ENCODE measurements at regions not wholly inside any gene's neighbourhood (a gene's known extent, or its start where the extent isn't known, plus 50 kb on each side); places are given as distances from the start of the nearest gene placed in this dataset.
A peak's percentile ranks its signal among the peaks of the same experiment; 100 is the strongest.

DNA sequence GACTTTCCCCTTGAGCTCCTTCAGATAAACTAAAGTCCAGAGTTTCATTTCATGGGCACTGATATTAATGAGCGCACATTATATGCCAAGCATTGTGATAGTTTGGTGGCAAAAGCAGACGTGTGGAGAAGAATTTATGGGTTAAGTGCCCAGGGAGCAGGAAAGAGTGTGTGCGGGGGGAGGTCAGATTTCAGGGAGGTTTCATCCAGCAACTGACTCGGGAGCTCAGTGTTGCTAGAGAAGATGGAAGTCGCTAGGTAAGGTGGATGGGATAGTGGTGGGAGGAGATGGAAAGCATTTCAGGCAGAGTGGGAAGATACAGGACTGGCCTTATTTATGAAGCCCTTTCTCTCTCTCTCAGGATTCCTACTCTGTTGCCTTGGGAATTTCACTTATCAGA is 223.0 kb downstream of the SNX10 start:
- TF ChIP-seq, protein P1, sequence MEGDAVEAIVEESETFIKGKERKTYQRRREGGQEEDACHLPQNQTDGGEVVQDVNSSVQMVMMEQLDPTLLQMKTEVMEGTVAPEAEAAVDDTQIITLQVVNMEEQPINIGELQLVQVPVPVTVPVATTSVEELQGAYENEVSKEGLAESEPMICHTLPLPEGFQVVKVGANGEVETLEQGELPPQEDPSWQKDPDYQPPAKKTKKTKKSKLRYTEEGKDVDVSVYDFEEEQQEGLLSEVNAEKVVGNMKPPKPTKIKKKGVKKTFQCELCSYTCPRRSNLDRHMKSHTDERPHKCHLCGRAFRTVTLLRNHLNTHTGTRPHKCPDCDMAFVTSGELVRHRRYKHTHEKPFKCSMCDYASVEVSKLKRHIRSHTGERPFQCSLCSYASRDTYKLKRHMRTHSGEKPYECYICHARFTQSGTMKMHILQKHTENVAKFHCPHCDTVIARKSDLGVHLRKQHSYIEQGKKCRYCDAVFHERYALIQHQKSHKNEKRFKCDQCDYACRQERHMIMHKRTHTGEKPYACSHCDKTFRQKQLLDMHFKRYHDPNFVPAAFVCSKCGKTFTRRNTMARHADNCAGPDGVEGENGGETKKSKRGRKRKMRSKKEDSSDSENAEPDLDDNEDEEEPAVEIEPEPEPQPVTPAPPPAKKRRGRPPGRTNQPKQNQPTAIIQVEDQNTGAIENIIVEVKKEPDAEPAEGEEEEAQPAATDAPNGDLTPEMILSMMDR (IDR thresholded peaks at IDR 0.05; ENCODE audit: extremely low read depth, missing control alignments), result no peak
- DNase-seq (ENCODE audit: low spot score), result no peak

DNA sequence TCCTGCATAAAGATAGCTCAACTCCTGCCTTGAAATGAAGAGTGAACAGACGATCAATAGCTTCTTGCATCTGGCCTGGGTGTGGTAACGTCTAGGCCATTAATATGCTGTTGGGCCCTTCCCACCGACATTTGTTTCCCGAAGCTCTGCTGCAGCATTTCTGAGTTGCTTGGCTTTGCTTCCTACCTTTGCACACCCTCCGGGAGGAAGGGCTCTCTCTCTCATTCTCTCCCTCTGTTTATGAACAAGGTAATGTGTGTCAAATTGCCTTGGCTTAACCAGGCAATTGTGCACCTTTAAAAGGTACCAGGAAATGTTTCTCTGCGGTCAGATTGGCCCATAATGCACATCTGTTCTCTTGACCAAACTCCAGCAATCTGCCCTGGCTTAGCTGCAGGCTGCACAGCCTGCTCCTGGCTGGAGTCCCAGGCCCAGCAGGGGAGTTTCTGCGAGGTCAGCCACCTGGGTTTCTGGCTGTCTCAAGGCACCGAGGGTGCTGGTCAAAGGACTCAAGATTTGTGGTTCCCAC is 223.7 kb downstream of the SNX10 start:
- TF ChIP-seq, protein P1 (IDR thresholded peaks at IDR 0.05; ENCODE audit: extremely low read depth, missing control alignments), result no peak
- no peak for DNase-seq (ENCODE audit: low spot score)

DNA sequence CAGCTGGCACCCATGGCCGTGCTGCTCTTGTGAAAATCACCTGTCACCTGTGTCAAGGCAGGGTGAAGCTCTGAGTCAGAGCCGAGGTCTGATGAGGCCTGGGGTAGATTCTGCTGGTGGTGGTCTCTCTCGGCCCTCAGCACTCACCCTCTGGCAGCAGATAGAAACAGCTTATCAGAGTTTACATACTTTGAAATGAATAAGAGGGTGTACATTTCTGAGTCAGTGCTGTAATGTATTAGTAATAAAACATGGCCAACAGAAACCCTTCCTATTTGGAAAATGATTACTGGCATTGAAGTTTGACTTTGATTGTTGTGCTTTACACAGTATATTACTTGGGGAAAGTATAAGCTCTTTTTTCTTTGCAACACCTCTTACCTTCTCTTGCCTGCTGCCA is 228.8 kb downstream of the SNX10 start:
- TF ChIP-seq, protein P1 (IDR thresholded peaks at IDR 0.05; ENCODE audit: extremely low read depth, missing control alignments), result no peak

DNA sequence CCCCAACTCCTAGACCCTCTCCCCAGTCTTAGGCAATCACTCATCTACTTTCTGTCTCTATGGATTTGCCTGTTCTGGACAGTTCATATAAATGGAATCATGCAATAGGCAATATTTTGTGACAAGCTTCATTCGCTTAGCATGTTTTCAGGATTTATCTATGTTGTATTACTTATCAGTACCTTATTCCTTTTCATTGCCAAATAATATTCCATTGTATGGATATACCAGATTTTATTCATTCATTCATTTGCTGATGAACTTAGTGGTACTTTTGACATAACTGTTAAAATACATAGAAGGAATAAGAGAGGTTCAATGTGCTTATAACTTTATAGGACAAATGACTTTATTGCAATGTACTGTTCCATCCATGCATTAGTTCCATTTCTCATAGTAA is 231.0 kb downstream of the SNX10 start:
- TF ChIP-seq, protein P1 (IDR thresholded peaks at IDR 0.05; ENCODE audit: extremely low read depth, missing control alignments), result no peak
- DNase-seq (ENCODE audit: low spot score), result no peak

More for the DNA sequence above, 228.8 kb downstream of the SNX10 start:
- DNase-seq (ENCODE audit: low spot score), result no peak

DNA sequence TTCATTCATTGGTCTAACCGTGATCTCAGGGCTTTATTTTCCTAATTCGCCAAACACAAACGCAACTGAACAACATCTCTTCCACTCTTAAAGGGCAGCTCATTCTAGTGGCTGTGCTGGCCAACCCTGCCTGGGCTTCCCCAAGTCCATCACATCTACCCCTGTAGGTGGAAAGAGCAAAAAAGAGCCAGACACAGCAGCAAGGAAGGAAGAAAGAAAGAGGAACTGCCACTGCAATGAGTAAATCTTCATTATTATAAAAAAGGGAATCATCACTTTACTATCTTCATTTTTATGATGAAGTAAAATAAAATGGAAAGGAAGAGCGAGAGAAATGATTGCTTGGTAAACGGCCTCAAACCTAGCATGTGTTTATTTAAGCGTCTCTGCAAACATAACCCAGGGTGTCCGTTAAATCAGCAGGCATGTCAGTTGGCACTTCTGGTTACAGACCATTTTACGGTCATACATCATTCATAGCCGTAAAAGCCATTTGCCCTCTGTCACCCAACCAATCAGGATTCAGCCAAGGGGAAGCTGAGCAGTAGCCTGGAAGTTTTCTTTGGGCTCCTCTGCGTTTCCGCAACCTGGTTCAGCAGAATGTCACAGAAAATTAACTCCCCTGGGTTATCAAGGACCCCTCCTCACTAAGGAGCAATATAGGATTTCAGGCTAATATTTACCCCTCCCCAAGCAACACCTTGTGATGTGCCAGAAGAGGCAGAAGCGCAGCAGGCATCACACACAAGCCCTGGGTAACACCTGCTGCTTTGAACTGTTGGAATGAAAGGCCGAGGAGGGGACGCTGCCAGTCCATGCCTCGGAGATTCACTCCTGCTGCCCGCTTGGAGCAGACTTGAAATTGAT is 234.0 kb downstream of the SNX10 start:
- TF ChIP-seq, protein P1 (IDR thresholded peaks at IDR 0.05; ENCODE audit: extremely low read depth, missing control alignments), result no peak
- DNase-seq (ENCODE audit: low spot score), result no peak

DNA sequence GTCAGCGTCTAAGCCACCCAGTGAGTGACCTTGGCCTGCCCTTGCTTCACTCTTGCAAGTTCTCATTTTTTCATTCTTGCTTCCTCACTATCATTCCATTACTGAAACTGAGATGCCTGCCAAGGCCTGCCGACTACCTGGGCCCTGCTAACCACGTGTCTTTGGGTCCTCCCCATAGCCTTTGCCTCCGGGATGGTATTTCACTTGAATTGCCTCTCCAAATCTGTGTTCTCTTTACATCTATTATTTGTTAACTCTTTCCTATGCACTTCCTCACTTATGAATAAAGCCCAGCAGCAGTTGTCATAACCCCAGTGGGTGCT is 234.6 kb downstream of the SNX10 start:
- DNase-seq (ENCODE audit: low spot score), result no peak
- TF ChIP-seq, protein P1 (IDR thresholded peaks at IDR 0.05; ENCODE audit: extremely low read depth, missing control alignments), result no peak

DNA sequence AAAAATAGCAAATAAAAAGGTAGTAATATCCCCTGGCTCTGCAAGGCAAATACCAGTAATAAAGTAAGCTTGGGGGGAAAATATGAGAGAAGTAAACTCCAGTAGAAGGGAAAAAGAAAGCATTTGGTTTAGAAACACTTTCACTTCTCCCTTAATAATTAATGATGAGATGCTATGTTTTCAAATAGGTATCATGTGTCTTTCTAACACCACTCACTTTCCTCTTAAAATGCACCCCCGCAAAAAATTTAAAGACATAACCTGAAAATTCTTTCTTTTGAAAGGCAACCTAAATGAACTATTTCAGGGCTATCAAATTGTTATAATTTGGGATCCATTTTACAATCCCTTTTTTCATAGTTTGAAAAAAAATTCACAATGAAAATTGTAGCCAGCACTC is 240.3 kb downstream of the SNX10 start:
- TF ChIP-seq, protein P1 (IDR thresholded peaks at IDR 0.05; ENCODE audit: extremely low read depth, missing control alignments), result no peak
- peak; percentile 10 for DNase-seq (ENCODE audit: low spot score)
